ENCODE measurements at regions not wholly inside any gene's neighbourhood (a gene's known extent, or its start where the extent isn't known, plus 50 kb on each side); places are given as distances from the start of the nearest gene placed in this dataset.

- H3K4me3 ChIP-seq (ENCODE audit: low read length): no peak overlapping the region
- no peak overlapping the region for H3K4me2 ChIP-seq (ENCODE audit: low read length)
- H3K9me3 ChIP-seq (ENCODE audit: control insufficient read depth, insufficient read depth, low read length): 0 out of 2 replicates have a peak, but pooled peaks cover 3% of the 10 kb centered on the region
- H3F3A ChIP-seq (ENCODE audit: control insufficient read depth, insufficient read depth): no peaks in the 10 kb centered on the region
- TF ChIP-seq CTCF (IDR thresholded peaks at IDR 0.05; ENCODE audit: low read depth, low read length, poor library complexity, severe bottlenecking): no peak
- TF ChIP-seq EZH2phosphoT487 (IDR thresholded peaks at IDR 0.05; ENCODE audit: borderline replicate concordance, low read length): no peak
- H3K27me3 ChIP-seq (ENCODE audit: control insufficient read depth, low read length): no peaks in the 10 kb centered on the region
- no peak overlapping the region for H3K27ac ChIP-seq (ENCODE audit: low read depth, low read length)
- no peaks in the 10 kb centered on the region for H3K9me2 ChIP-seq (replicated peaks; ENCODE audit: control insufficient read depth, low read length)
- no peaks in the 10 kb centered on the region for H3K4me1 ChIP-seq (ENCODE audit: control insufficient read depth, low read length)
- no peaks in the 10 kb centered on the region for H4K20me1 ChIP-seq (ENCODE audit: control insufficient read depth, insufficient read depth, low read depth, low read length)
- no peaks in the 10 kb centered on the region for H3K36me3 ChIP-seq (ENCODE audit: control insufficient read depth, low read length)
- no peaks in the 10 kb centered on the region for H3K79me2 ChIP-seq (ENCODE audit: control insufficient read depth, low read length)
Measured at GRCh38 chr3:167151636-167152035, 228.5 kb downstream of the ZBBX start.

GRCh38 chr3:167148136-167148535 lies 232.0 kb downstream of the ZBBX start:
- H3K4me3 ChIP-seq (ENCODE audit: low read length): no peak overlapping the region
- H3K4me2 ChIP-seq (ENCODE audit: low read length): no peak overlapping the region
- H3K27ac ChIP-seq (ENCODE audit: low read depth, low read length): no peak overlapping the region
- H3F3A ChIP-seq (ENCODE audit: control insufficient read depth, insufficient read depth): no peaks in the 10 kb centered on the region
- TF ChIP-seq CTCF (IDR thresholded peaks at IDR 0.05; ENCODE audit: low read depth, low read length, poor library complexity, severe bottlenecking) (no peak), EZH2phosphoT487 (IDR thresholded peaks at IDR 0.05; ENCODE audit: borderline replicate concordance, low read length) (no peak)
- no peaks in the 10 kb centered on the region for H4K20me1 ChIP-seq (ENCODE audit: control insufficient read depth, insufficient read depth, low read depth, low read length)
- no peaks in the 10 kb centered on the region for H3K4me1 ChIP-seq (ENCODE audit: control insufficient read depth, low read length)
- no peaks in the 10 kb centered on the region for H3K36me3 ChIP-seq (ENCODE audit: control insufficient read depth, low read length)
- H3K27me3 ChIP-seq (ENCODE audit: control insufficient read depth, low read length): no peaks in the 10 kb centered on the region
- H3K9me2 ChIP-seq (replicated peaks; ENCODE audit: control insufficient read depth, low read length): no peaks in the 10 kb centered on the region
- no peaks in the 10 kb centered on the region for H3K9me3 ChIP-seq (ENCODE audit: control insufficient read depth, insufficient read depth, low read length)
- no peaks in the 10 kb centered on the region for H3K79me2 ChIP-seq (ENCODE audit: control insufficient read depth, low read length)

GRCh38 chr3:167146911-167147310 lies 233.2 kb downstream of the ZBBX start:
- H3K9me3 ChIP-seq (ENCODE audit: control insufficient read depth, insufficient read depth, low read length): no peaks in the 10 kb centered on the region
- H3K9me2 ChIP-seq (replicated peaks; ENCODE audit: control insufficient read depth, low read length): no peaks in the 10 kb centered on the region
- no peak overlapping the region for H3K27ac ChIP-seq (ENCODE audit: low read depth, low read length)
- no peak overlapping the region for H3K4me2 ChIP-seq (ENCODE audit: low read length)
- no peak overlapping the region for H3K4me3 ChIP-seq (ENCODE audit: low read length)
- no peaks in the 10 kb centered on the region for H3F3A ChIP-seq (ENCODE audit: control insufficient read depth, insufficient read depth)
- no peaks in the 10 kb centered on the region for H4K20me1 ChIP-seq (ENCODE audit: control insufficient read depth, insufficient read depth, low read depth, low read length)
- TF ChIP-seq CTCF (IDR thresholded peaks at IDR 0.05; ENCODE audit: low read depth, low read length, poor library complexity, severe bottlenecking) (no peak), EZH2phosphoT487 (IDR thresholded peaks at IDR 0.05; ENCODE audit: borderline replicate concordance, low read length) (no peak)
- no peaks in the 10 kb centered on the region for H3K79me2 ChIP-seq (ENCODE audit: control insufficient read depth, low read length)
- no peaks in the 10 kb centered on the region for H3K4me1 ChIP-seq (ENCODE audit: control insufficient read depth, low read length)
- no peaks in the 10 kb centered on the region for H3K36me3 ChIP-seq (ENCODE audit: control insufficient read depth, low read length)
- no peaks in the 10 kb centered on the region for H3K27me3 ChIP-seq (ENCODE audit: control insufficient read depth, low read length)
